ENCODE measurements at regions not wholly inside any gene's neighbourhood (a gene's known extent, or its start where the extent isn't known, plus 50 kb on each side); places are given as distances from the start of the nearest gene placed in this dataset.
"Not testable (repeated sequence)": the region's sequence is repeated elsewhere in the genome, so short reads cannot be mapped to it uniquely, and the experiment has no call there.

DNA sequence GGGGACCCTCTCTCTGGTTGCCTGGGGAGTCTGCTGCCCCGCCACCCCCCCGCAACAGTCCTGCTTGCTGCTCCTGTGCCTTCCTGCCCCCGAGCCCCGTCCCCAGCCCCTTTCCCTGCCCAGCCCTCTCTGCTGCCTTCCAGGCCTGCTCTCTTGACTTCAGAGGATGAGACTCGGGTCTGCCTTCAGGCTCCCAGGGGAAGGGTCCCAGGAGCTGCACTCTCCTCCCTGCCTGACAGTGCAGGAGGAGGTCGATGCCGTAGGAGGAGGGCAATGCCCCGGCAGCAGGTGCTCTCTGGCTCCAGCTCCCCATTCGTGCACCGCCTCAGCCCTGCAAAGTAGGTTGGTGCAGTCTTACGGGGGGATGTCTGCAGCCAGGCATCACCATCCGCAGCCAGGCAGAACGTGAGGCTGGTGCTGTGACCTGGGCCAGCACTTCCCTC lies 185.1 kb upstream of the C14orf180 start:
- Mint-ChIP-seq H3K36me3 (peaks cover 17 to 22% of the 10 kb centered on the region in 2 donors), H3K27me3 (no peaks in the 10 kb centered on the region), H3K9me3 (peaks cover 14 to 36% (median 25%) of the 10 kb centered on the region in 7 donors), H3K4me1 (peaks cover 51 to 62% (median 61%) of the 10 kb centered on the region in 3 donors), H3K4me3 (peak overlapping the region; percentile 15 to 92 (median 84)), H3K27ac (peak overlapping the region in 2 of 6 donors; percentile 15 to 26)
- no peak for DNase-seq
- ATAC-seq (ENCODE audit: low read depth in 2 of 2): peak; percentile 24 to 34

GRCh38 chr14:104395276-104395675 lies 184.3 kb upstream of the C14orf180 start:
- no peaks in the 10 kb centered on the region for H3K27me3 Mint-ChIP-seq
- DNase-seq (no peak), ATAC-seq (ENCODE audit: low read depth in 2 of 2) (no peak)
- peak overlapping the region in 7 of 8 donors; percentile 25 to 92 (median 83) for H3K4me3 Mint-ChIP-seq
- H3K4me1 Mint-ChIP-seq: peaks cover 50 to 57% (median 56%) of the 10 kb centered on the region in 3 donors
- H3K27ac Mint-ChIP-seq: peak overlapping the region in 2 of 6 donors; percentile 26 to 70
- peaks cover 15 to 40% (median 27%) of the 10 kb centered on the region in 7 donors for H3K9me3 Mint-ChIP-seq
- H3K36me3 Mint-ChIP-seq: peaks cover 17 to 22% of the 10 kb centered on the region in 2 donors

- Mint-ChIP-seq H3K9me3 (peaks cover 15 to 40% (median 29%) of the 10 kb centered on the region in 7 donors), H3K4me3 (peak overlapping the region in 5 of 8 donors; percentile 27 to 67 (median 55)), H3K36me3 (peaks cover 17 to 27% of the 10 kb centered on the region in 2 donors), H3K4me1 (peaks cover 44 to 51% (median 48%) of the 10 kb centered on the region in 3 donors), H3K27me3 (no peaks in the 10 kb centered on the region), H3K27ac (peak overlapping the region in 2 of 6 donors; percentile 49 to 91)
- ATAC-seq (ENCODE audit: low read depth in 2 of 2) (no peak), DNase-seq (no peak)
These were observed 183.5 kb upstream of the C14orf180 start for GRCh38 chr14:104395941-104396681.

GRCh38 chr14:104396682-104397470 lies 182.7 kb upstream of the C14orf180 start:
- H3K27ac Mint-ChIP-seq: peak overlapping the region in 2 of 6 donors; percentile 49 to 91
- peaks cover 37 to 43% (median 41%) of the 10 kb centered on the region in 3 donors for H3K4me1 Mint-ChIP-seq
- H3K9me3 Mint-ChIP-seq: peaks cover 15 to 40% (median 29%) of the 10 kb centered on the region in 7 donors
- ATAC-seq (ENCODE audit: low read depth in 2 of 2): no peak
- peak overlapping the region in 6 of 8 donors; percentile 27 to 67 (median 50) for H3K4me3 Mint-ChIP-seq
- H3K27me3 Mint-ChIP-seq: no peaks in the 10 kb centered on the region
- DNase-seq: no peak
- H3K36me3 Mint-ChIP-seq: peaks cover 17 to 29% of the 10 kb centered on the region in 2 donors

- no peak overlapping the region for H3K4me3 Mint-ChIP-seq
- H3K27me3 Mint-ChIP-seq: peaks cover 4 to 6% (median 5%) of the 10 kb centered on the region in 3 donors
- peaks cover 15 to 40% (median 29%) of the 10 kb centered on the region in 7 donors for H3K9me3 Mint-ChIP-seq
- H3K4me1 Mint-ChIP-seq: peaks cover 30 to 34% (median 34%) of the 10 kb centered on the region in 3 donors
- no peak for DNase-seq
- no peak for ATAC-seq (ENCODE audit: low read depth in 2 of 2)
- H3K27ac Mint-ChIP-seq: no peak overlapping the region
- peaks cover 17 to 29% of the 10 kb centered on the region in 2 donors for H3K36me3 Mint-ChIP-seq
These were observed 181.6 kb upstream of the C14orf180 start for GRCh38 chr14:104397956-104398355.

- ATAC-seq (ENCODE audit: low read depth in 2 of 2): no peak
- peaks cover 17 to 29% of the 10 kb centered on the region in 2 donors for H3K36me3 Mint-ChIP-seq
- peaks cover 7 to 13% (median 8%) of the 10 kb centered on the region in 3 donors for H3K27me3 Mint-ChIP-seq
- peaks cover 15 to 40% (median 29%) of the 10 kb centered on the region in 7 donors for H3K9me3 Mint-ChIP-seq
- H3K27ac Mint-ChIP-seq: no peak overlapping the region
- peaks cover 28 to 34% (median 30%) of the 10 kb centered on the region in 3 donors for H3K4me1 Mint-ChIP-seq
- no peak for DNase-seq
- H3K4me3 Mint-ChIP-seq: no peak overlapping the region
These were observed 180.9 kb upstream of the C14orf180 start for GRCh38 chr14:104398656-104399055.

GRCh38 chr14:104399432-104400155 lies 180.0 kb upstream of the C14orf180 start:
- Mint-ChIP-seq H3K27ac (peak overlapping the region in 2 of 6 donors; percentile 14 to 51), H3K4me3 (peak overlapping the region in 2 of 8 donors; percentile 27 to 39), H3K36me3 (peaks cover 17 to 29% of the 10 kb centered on the region in 2 donors), H3K27me3 (peaks cover 9 to 19% (median 10%) of the 10 kb centered on the region in 3 donors), H3K4me1 (peaks cover 20 to 29% (median 20%) of the 10 kb centered on the region in 3 donors), H3K9me3 (peaks cover 15 to 40% (median 29%) of the 10 kb centered on the region in 7 donors)
- ATAC-seq (ENCODE audit: low read depth in 2 of 2) (no peak), DNase-seq (no peak)

GRCh38 chr14:104400355-104400754 lies 179.2 kb upstream of the C14orf180 start:
- H3K4me1 Mint-ChIP-seq: peaks cover 12 to 21% (median 13%) of the 10 kb centered on the region in 3 donors
- peaks cover 15 to 39% (median 29%) of the 10 kb centered on the region in 7 donors for H3K9me3 Mint-ChIP-seq
- H3K4me3 Mint-ChIP-seq: no peak overlapping the region
- peaks cover 10 to 22% (median 12%) of the 10 kb centered on the region in 3 donors for H3K27me3 Mint-ChIP-seq
- DNase-seq (no peak), ATAC-seq (ENCODE audit: low read depth in 2 of 2) (no peak)
- peaks cover 17 to 29% of the 10 kb centered on the region in 2 donors for H3K36me3 Mint-ChIP-seq
- no peak overlapping the region for H3K27ac Mint-ChIP-seq

DNA sequence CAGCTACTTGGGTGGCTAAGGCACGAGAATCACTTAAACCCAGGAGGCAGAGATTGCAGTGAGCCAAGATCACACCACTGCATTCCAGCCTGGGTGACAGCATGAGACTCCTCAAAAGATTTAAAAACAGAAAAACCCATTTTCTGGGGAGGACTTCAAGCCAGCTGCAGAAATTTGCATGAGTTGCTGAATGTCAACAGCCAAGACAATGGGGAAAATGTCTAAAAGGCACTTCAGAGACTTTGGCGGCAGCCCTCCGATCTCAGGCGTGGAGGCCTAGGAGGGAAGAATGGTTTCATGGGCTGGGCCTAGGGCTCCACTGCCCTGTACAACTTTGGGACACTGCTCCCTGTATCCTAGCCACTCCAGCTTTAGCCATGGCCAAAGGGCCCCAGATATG lies 177.8 kb upstream of the C14orf180 start:
- H3K27me3 Mint-ChIP-seq: peaks cover 10 to 32% (median 22%) of the 10 kb centered on the region in 3 donors
- DNase-seq: no peak
- H3K4me3 Mint-ChIP-seq: no peak overlapping the region
- H3K9me3 Mint-ChIP-seq: peaks cover 15 to 30% (median 23%) of the 10 kb centered on the region in 7 donors
- no peak overlapping the region for H3K27ac Mint-ChIP-seq
- peaks cover 12 to 22% of the 10 kb centered on the region in 2 donors for H3K36me3 Mint-ChIP-seq
- ATAC-seq (ENCODE audit: low read depth in 2 of 2): no peak
- H3K4me1 Mint-ChIP-seq: peaks cover 1 to 15% (median 5%) of the 10 kb centered on the region in 3 donors

DNA sequence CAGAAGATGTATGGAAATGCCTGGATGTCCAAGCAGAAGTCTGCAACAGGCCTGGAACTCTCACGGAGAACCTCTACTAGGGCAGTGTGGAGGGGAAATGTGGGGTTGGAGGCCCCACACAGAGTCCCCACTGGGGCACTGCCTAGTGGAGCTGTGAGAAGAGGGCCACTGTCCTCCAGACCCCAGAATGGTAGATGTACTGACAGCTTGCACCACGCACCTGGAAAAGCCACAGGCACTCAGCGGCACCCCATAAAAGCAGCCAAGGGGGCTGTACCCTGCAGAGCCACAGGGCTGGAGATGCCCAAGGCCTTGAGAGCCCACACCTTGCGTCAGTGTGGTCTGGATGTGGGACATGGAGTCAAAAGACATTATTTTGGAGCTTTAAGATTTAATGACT lies 177.3 kb upstream of the C14orf180 start:
- DNase-seq; H3K4me3 Mint-ChIP-seq; H3K27ac Mint-ChIP-seq; ATAC-seq (ENCODE audit: low read depth in 2 of 2): not testable (repeated sequence)
- peaks cover 10 to 35% (median 25%) of the 10 kb centered on the region in 3 donors for H3K27me3 Mint-ChIP-seq
- H3K36me3 Mint-ChIP-seq: peaks cover 7 to 17% of the 10 kb centered on the region in 2 donors
- H3K9me3 Mint-ChIP-seq: peaks cover 11 to 25% (median 18%) of the 10 kb centered on the region in 7 donors
- peaks cover 0 to 15% (median 5%) of the 10 kb centered on the region in 3 donors for H3K4me1 Mint-ChIP-seq

GRCh38 chr14:104403421-104404220 lies 175.9 kb upstream of the C14orf180 start:
- DNase-seq (no peak), ATAC-seq (ENCODE audit: low read depth in 2 of 2) (no peak)
- peaks cover 0 to 14% of the 10 kb centered on the region in 2 donors for H3K36me3 Mint-ChIP-seq
- H3K4me3 Mint-ChIP-seq: no peak overlapping the region
- H3K27me3 Mint-ChIP-seq: peaks cover 10 to 41% (median 30%) of the 10 kb centered on the region in 3 donors
- H3K4me1 Mint-ChIP-seq: peaks cover 0 to 15% (median 5%) of the 10 kb centered on the region in 3 donors
- no peak overlapping the region for H3K27ac Mint-ChIP-seq
- peaks cover 6 to 17% (median 15%) of the 10 kb centered on the region in 7 donors for H3K9me3 Mint-ChIP-seq

DNA sequence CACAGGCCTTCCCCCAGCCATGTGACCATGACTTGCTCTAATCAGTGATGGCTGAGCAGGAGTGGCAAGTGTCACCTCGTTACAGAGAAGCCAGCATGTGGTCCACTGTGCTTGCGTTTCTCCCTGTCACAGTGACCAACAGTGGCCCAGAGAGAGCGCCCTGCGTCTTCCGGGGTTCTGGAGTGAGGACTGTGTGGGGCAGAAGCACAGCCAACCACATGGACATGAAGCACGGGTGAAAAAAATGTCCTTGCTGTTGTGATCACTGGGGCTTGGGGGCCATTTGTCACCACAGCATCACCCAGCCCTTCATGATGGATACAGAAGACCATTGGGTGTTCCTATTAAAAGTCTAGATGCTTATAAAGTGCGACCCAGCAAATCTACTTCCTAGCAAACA lies 174.6 kb upstream of the C14orf180 start:
- no peak overlapping the region for H3K4me3 Mint-ChIP-seq
- peaks cover 2 to 19% (median 13%) of the 10 kb centered on the region in 7 donors for H3K9me3 Mint-ChIP-seq
- peaks cover 10 to 50% (median 31%) of the 10 kb centered on the region in 3 donors for H3K27me3 Mint-ChIP-seq
- peaks cover 0 to 12% (median 5%) of the 10 kb centered on the region in 3 donors for H3K4me1 Mint-ChIP-seq
- ATAC-seq (ENCODE audit: low read depth in 2 of 2) (no peak), DNase-seq (no peak)
- no peak overlapping the region for H3K27ac Mint-ChIP-seq
- H3K36me3 Mint-ChIP-seq: peaks cover 5 to 23% of the 10 kb centered on the region in 2 donors

Measured in naive B cell (primary cell).